ENCODE measurements at regions not wholly inside any gene's neighbourhood (a gene's known extent, or its start where the extent isn't known, plus 50 kb on each side); places are given as distances from the start of the nearest gene placed in this dataset.

GRCh38 chr18:10059610-10060468 lies 146.0 kb downstream of the VAPA start:
- peak; percentile 54 to 65 for DNase-seq

GRCh38 chr18:10060469-10060782 lies 146.6 kb downstream of the VAPA start:
- peak in 1 of 2 experiments; percentile 79 for DNase-seq

- DNase-seq, result no peak
These were observed 147.0 kb downstream of the VAPA start for GRCh38 chr18:10060841-10061240.

GRCh38 chr18:10061566-10062140 lies 147.8 kb downstream of the VAPA start:
- DNase-seq, result no peak

- peak in 1 of 2 experiments; percentile 50 for DNase-seq
These were observed 148.8 kb downstream of the VAPA start for GRCh38 chr18:10062302-10063300.

GRCh38 chr18:10063489-10063888 lies 149.7 kb downstream of the VAPA start:
- DNase-seq, result no peak

- DNase-seq, result no peak
These were observed 150.5 kb downstream of the VAPA start for GRCh38 chr18:10064267-10064666.

GRCh38 chr18:10065296-10065695 lies 151.5 kb downstream of the VAPA start:
- no peak for DNase-seq

GRCh38 chr18:10067670-10068659 lies 154.1 kb downstream of the VAPA start:
- no peak for DNase-seq

- DNase-seq, result no peak
These were observed 155.2 kb downstream of the VAPA start for GRCh38 chr18:10068766-10069567.

GRCh38 chr18:10070561-10071000 lies 156.8 kb downstream of the VAPA start:
- peak in 1 of 2 experiments; percentile 48 for DNase-seq

GRCh38 chr18:10072671-10073175 lies 158.9 kb downstream of the VAPA start:
- no peak for DNase-seq

- DNase-seq, result no peak
These were observed 160.3 kb downstream of the VAPA start for GRCh38 chr18:10074110-10074509.

GRCh38 chr18:10074728-10075127 lies 160.9 kb downstream of the VAPA start:
- no peak for DNase-seq

- peak in 1 of 2 experiments; percentile 18 for DNase-seq
These were observed 162.8 kb downstream of the VAPA start for GRCh38 chr18:10076502-10077030.

GRCh38 chr18:10077986-10078385 lies 164.2 kb downstream of the VAPA start:
- no peak for DNase-seq

- no peak for DNase-seq
These were observed 166.6 kb downstream of the VAPA start for GRCh38 chr18:10080372-10080771.

GRCh38 chr18:10081492-10081891 lies 167.7 kb downstream of the VAPA start:
- peak in 1 of 2 experiments; percentile 23 for DNase-seq

GRCh38 chr18:10085416-10085815 lies 171.6 kb downstream of the VAPA start:
- no peak for DNase-seq

GRCh38 chr18:10085876-10086275 lies 172.1 kb downstream of the VAPA start:
- DNase-seq, result no peak

All from NCI-H526 (cell line).